Caco-2 (cell line): ENCODE measurements at regions not wholly inside any gene's neighbourhood (a gene's known extent, or its start where the extent isn't known, plus 50 kb on each side); places are given as distances from the start of the nearest gene placed in this dataset.

ENCODE experiments used
- BruUV-seq: library from RNA; stranded (reverse); fragments of 400-500 nt; replicated peaks from 2 replicates; lab custom pipeline; 2021; lab: Mats Ljungman, UMichigan
- CTCF ChIA-PET: fragments of 300-600 bp; sonication (Branson Sonifier 250); formaldehyde crosslinking; loops from one replicate; lab custom pipeline; 2022; ENCODE audit warnings: antibody characterized with exemption; lab: Charles Lee
- POLR2A ChIA-PET: fragments of 300-600 bp; sonication (Branson Sonifier 250); formaldehyde crosslinking; loops from one replicate; lab custom pipeline; 2022; ENCODE audit warnings: antibody characterized with exemption; lab: Charles Lee
- DNase-seq, 2 experiments: peaks; one replicate each; pipeline versions ENCODE4 v3.0.0 to v3.0.0-alpha.2; 2020 to 2022
- H3K27me3 ChIP-seq: replicated peaks from 2 replicates; pipeline ENCODE4 v1.6.0; 2011; ENCODE audit warnings: low read length; ENCODE audit not compliant: control insufficient read depth, insufficient read depth
- H3K36me3 ChIP-seq: 2 replicates; pipeline ENCODE4 v1.5.1; 2011; ENCODE audit warnings: low read length; ENCODE audit not compliant: control insufficient read depth, insufficient read depth
- H3K4me1 ChIP-seq: fragments of 250-450 bp; sonication (Bioruptor Pico); 2 replicates; pipeline ENCODE4 v1.5.1; 2020; ENCODE audit warnings: mild to moderate bottlenecking
- H3K4me3 ChIP-seq: 2 replicates; pipeline ENCODE4 v1.5.1; 2011; ENCODE audit warnings: low read depth, mild to moderate bottlenecking, control low read depth, low read length
- H3K9me3 ChIP-seq: fragments of 250-450 bp; sonication (Bioruptor Pico); 2 replicates; pipeline ENCODE4 v1.5.1; 2020; ENCODE audit warnings: mild to moderate bottlenecking, moderate library complexity
- H3K27ac Mint-ChIP-seq: one replicate; pipeline ENCODE4 v1.8.0; 2022; ENCODE audit warnings: mixed read lengths; ENCODE audit not compliant: unreplicated experiment
- H3K27me3 Mint-ChIP-seq: one replicate; pipeline ENCODE4 v1.8.0; 2022; ENCODE audit warnings: mixed read lengths; ENCODE audit not compliant: insufficient read depth, unreplicated experiment
- H3K36me3 Mint-ChIP-seq: one replicate; pipeline ENCODE4 v1.8.0; 2022; ENCODE audit warnings: mild to moderate bottlenecking, mixed read lengths; ENCODE audit not compliant: insufficient read depth, unreplicated experiment
- H3K4me1 Mint-ChIP-seq: one replicate; pipeline ENCODE4 v1.8.0; 2022; ENCODE audit warnings: low read depth, mixed read lengths; ENCODE audit not compliant: unreplicated experiment
- H3K4me3 Mint-ChIP-seq: one replicate; pipeline ENCODE4 v1.8.0; 2022; ENCODE audit warnings: mild to moderate bottlenecking, moderate library complexity, mixed read lengths; ENCODE audit not compliant: unreplicated experiment
- H3K9me3 Mint-ChIP-seq: one replicate; pipeline ENCODE4 v1.8.0; 2022; ENCODE audit warnings: mixed read lengths; ENCODE audit not compliant: unreplicated experiment
- CTCF ChIP-seq, 2 experiments: fragments of 200-600 bp in 1 of 2; IDR thresholded peaks; 1 replicate in 1 of 2; 2 replicates in 1 of 2; pipeline versions ENCODE4 v1.5.1 to v1.8.0; 2011 to 2022; ENCODE audit warnings: antibody characterized with exemption in 1 of 2, control low read depth in 1 of 2, inconsistent platforms in 1 of 2, low read depth in 1 of 2, low read length in 1 of 2, mild to moderate bottlenecking in 1 of 2, moderate library complexity in 1 of 2; ENCODE audit not compliant: insufficient read depth in 1 of 2, severe bottlenecking in 1 of 2, unreplicated experiment in 1 of 2
- intact Hi-C: fragments of 100-400 bp; cut with micrococcal nuclease; formaldehyde crosslinking; loops from one replicate; pipeline ENCODE4 v1.10.0; 2022; ENCODE audit not compliant: unreplicated experiment

- H3K27me3 ChIP-seq: no peaks in the 10 kb centered on the region
- Mint-ChIP-seq H3K9me3 (no peaks in the 10 kb centered on the region), H3K27ac (no peak overlapping the region), H3K36me3 (no peaks in the 10 kb centered on the region), H3K27me3 (peaks cover 2% of the 10 kb centered on the region), H3K4me1 (no peaks in the 10 kb centered on the region), H3K4me3 (no peak overlapping the region)
- TF ChIP-seq CTCF (IDR thresholded peaks at IDR 0.05; ENCODE audit: insufficient read depth in 1 of 2, low read depth in 1 of 2, low read length in 1 of 2, severe bottlenecking in 1 of 2, unreplicated experiment in 1 of 2): no peak
- intact Hi-C loops: no loop called here
- H3K36me3 ChIP-seq: no peaks in the 10 kb centered on the region
- POLR2A ChIA-PET: no interaction called here
- H3K9me3 ChIP-seq: no peaks in the 10 kb centered on the region
- peaks cover 7% of the 10 kb centered on the region; the same call in 1 of the 2 replicates for H3K4me1 ChIP-seq
- CTCF ChIA-PET: no interaction called here
- no peak for DNase-seq
- no peak overlapping the region for H3K4me3 ChIP-seq
- no TSS peak for BruUV-seq
These were observed 219.2 kb downstream of the FOXD2 start for GRCh38 chr1:47656719-47657685.

GRCh38 chr1:47658161-47658920 is 220.5 kb downstream of the FOXD2 start:
- no peak for TF ChIP-seq CTCF (IDR thresholded peaks at IDR 0.05; ENCODE audit: insufficient read depth in 1 of 2, low read depth in 1 of 2, low read length in 1 of 2, severe bottlenecking in 1 of 2, unreplicated experiment in 1 of 2)
- Mint-ChIP-seq H3K27me3 (peaks cover 2% of the 10 kb centered on the region), H3K36me3 (no peaks in the 10 kb centered on the region), H3K27ac (no peak overlapping the region), H3K9me3 (no peaks in the 10 kb centered on the region), H3K4me1 (no peaks in the 10 kb centered on the region), H3K4me3 (no peak overlapping the region)
- no TSS peak for BruUV-seq
- Histone ChIP-seq H3K4me1 (no peaks in the 10 kb centered on the region), H3K27me3 (no peaks in the 10 kb centered on the region), H3K4me3 (no peak overlapping the region), H3K9me3 (no peaks in the 10 kb centered on the region), H3K36me3 (no peaks in the 10 kb centered on the region)
- ChIA-PET POLR2A (no interaction called here), CTCF (no interaction called here)
- DNase-seq: no peak
- intact Hi-C loops: no loop called here

GRCh38 chr1:47659146-47659545 is 221.3 kb downstream of the FOXD2 start:
- ChIA-PET CTCF (no interaction called here), POLR2A (no interaction called here)
- Histone ChIP-seq H3K9me3 (no peaks in the 10 kb centered on the region), H3K36me3 (no peaks in the 10 kb centered on the region), H3K4me1 (no peaks in the 10 kb centered on the region), H3K27me3 (no peaks in the 10 kb centered on the region), H3K4me3 (no peak overlapping the region)
- intact Hi-C loops: no loop called here
- no peaks in the 10 kb centered on the region for H3K4me1 Mint-ChIP-seq
- peaks cover 2% of the 10 kb centered on the region for H3K27me3 Mint-ChIP-seq
- no peak for TF ChIP-seq CTCF (IDR thresholded peaks at IDR 0.05; ENCODE audit: insufficient read depth in 1 of 2, low read depth in 1 of 2, low read length in 1 of 2, severe bottlenecking in 1 of 2, unreplicated experiment in 1 of 2)
- H3K27ac Mint-ChIP-seq: no peak overlapping the region
- no TSS peak for BruUV-seq
- H3K9me3 Mint-ChIP-seq: no peaks in the 10 kb centered on the region
- no peaks in the 10 kb centered on the region for H3K36me3 Mint-ChIP-seq
- no peak for DNase-seq
- H3K4me3 Mint-ChIP-seq: no peak overlapping the region
